ENCODE measurements at regions not wholly inside any gene's neighbourhood (a gene's known extent, or its start where the extent isn't known, plus 50 kb on each side); places are given as distances from the start of the nearest gene placed in this dataset.
"Not testable (repeated sequence)": the region's sequence is repeated elsewhere in the genome, so short reads cannot be mapped to it uniquely, and the experiment has no call there.

- no peak for DNase-seq
Measured at GRCh38 chr3:166986000-166986399, 394.1 kb downstream of the ZBBX start.

GRCh38 chr3:166975796-166976195, 404.3 kb downstream of the ZBBX start:
- not testable (repeated sequence) for DNase-seq

- not testable (repeated sequence) for DNase-seq
Measured at GRCh38 chr3:166967714-166968113, 412.4 kb downstream of the ZBBX start.

DNA sequence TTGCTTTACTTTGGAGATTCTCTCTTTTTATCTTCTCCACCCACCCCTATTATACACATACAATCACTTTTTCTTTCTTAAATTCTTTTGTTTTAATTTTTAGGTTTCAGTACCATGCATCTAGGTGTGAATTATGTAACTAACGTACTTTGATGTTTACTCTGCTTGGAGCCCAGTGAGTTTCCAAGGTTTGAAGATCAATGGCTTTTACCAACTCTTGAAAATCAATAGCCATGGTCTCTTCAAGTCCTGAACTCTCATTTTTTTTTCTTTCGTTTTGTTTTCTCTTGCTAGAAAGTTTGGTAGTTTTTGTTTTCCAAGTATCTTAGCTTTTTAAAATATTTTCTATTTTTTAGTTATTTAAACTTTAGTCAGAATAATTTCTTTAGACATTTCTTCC, 417.2 kb downstream of the ZBBX start:
- DNase-seq, result no peak

- no peak for DNase-seq
Measured at GRCh38 chr3:166957121-166957520, 423.0 kb downstream of the ZBBX start.

DNA sequence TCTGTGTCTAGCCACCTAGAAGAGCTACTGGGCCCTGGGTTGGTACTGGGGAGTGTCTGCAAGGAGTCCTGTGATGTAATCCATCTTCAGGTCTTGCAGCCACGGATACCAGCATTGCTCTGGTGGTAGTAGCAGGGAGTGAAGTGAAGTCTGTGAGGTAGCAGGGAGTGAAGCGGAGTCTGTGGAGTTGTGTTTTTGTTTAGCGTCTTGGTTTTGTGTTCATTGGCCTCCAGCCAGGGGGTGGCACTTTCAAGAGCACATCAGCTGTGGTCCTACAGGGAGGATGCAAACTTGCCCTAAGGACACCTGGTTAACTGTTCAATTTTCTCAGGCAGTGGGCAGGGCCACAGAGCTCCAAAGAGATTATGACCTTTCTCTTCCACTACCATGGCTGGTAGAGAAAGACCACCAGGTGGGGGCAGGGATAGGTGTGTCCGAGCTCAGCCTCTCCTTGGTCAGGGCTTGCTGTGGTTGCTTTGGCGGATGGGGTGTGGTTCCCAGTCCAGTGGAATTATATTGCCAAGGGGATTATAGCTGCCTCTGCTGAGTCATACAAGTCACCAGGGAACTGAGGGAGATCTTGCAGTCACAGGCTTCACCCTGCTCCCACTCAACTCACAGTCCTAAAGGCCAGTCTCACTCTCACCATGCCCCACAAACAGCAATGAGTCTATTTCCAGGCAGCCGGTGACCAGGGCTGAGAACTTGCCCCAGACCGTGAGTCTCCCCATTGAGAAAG, 424.7 kb downstream of the ZBBX start:
- DNase-seq, result no peak

DNA sequence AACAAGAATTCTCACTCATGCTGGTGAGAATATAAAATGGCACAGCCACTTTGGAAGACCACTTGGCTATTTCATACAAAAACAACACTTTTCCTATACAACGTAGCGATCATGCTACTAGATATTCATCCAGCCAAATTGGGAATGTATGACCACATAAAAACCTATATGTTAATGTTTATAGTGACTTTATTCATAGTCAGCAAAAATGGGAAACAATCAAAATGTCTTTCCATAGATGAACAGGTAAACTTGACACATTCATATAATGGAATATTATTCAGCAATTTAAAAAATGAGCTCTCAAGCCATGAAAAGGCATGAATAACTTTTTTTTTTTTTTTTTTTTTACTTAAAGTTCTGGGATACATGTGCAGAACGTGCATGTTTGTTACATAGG, 445.2 kb downstream of the ZBBX start:
- DNase-seq, result no peak

DNA sequence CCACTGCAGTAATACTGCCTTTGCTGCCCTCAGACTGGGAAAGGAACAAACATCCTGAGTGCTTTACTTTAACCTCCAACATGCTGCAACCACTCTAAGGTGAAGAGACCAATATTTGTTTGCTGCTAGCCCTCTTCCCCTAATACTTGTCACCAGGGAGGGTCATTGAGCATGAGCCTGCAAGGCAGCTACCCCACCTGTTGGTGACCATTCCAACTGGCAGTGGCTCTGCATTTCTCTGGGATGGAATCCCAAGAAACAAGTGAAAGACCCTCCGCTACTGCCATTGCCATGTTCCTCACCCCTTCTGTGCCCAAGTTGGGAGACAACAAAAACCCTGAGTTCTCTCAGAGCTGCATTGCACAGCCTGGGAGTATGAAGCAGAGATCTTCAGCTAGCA, 462.7 kb downstream of the ZBBX start:
- DNase-seq, result no peak

DNA sequence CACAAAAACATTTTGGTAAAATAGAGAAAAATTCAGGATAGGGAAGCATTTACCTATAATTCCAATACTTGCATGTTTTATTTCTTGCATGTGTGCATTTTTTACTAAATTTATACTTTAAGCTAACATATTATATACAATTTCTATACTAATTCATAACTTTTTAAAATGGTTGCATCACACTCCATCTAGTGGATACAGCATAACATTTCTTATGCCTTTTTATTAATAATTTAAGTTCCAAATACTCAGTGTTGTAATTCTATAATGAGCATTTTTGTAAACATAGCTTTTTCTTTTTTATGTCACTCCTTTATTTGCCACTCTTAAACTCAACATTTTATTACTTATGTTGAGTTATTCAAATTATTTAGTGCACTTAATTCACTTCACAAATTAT, 477.7 kb downstream of the ZBBX start:
- no peak for DNase-seq

DNA sequence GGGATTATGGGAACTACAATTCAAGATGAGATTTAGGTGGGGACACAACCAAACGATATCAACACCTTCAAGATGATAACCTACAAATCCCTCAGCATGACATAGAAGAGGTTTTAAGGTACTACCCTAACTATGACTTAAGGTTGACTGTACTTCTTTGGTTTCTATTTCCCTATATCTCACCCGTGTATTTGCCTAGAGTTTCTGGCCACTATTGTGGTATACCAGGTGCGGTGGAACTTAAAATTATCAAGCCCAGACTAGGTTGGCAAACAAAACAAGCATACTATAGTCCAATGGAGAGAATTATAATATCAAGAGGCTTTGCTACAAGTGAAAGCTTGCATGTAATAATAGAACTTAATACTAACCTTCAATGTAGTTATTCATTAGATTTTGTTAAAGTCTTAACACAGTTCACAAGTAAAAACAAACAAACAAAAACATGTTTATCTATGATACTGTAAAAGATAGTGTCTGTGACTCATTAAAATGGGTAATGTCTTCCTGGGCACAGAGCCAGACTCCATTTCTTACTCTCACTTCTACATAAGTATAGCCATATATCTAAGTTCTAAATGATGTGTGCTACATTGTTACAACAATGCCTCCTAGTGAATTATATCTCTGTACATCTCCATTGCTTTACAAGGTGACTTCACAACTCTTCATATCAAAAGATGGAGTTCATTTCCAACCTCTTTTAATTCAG, 479.1 kb downstream of the ZBBX start:
- DNase-seq, result no peak

DNA sequence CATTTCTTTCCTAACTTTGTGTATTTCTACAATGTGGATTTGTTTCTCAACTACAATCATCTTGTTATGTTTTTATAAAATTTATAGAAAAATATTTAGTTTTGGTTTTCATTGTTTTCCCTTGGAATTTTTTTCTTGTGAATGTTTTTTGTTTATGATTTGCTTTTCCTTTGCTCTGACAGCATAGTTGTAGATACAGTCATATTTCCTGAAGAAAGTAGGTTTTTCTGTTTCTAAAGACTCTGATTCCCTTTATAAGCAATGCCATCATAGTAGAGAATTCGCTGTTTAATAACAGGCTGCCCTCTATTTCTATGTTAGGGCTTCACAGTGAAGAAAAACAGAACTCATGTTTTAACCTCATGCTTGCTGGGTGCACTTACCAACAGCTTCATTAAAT, 482.3 kb downstream of the ZBBX start:
- no peak for DNase-seq

GRCh38 chr3:166889241-166889640, 490.9 kb downstream of the ZBBX start:
- no peak for DNase-seq

DNA sequence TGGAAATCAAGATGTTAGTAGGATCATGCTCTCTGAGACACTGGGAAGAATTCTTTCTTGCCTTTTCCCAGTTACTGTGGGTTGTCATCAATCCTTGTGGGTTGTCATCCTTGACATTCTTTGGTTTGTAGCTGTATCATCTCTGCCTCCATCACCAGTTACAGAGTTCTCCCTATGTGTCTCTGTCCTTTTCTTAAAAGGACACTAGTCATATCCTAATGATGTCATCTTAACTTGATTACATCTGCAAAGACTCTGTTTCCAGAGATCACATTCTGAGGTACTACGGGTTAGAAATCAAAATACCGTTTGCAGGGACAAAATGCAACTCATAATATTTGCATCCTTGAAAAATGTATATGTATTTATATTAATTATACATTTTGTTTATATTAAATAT, 500.4 kb downstream of the ZBBX start:
- DNase-seq, result no peak

GRCh38 chr3:166877971-166878370, 502.1 kb downstream of the ZBBX start:
- DNase-seq, result no peak

GRCh38 chr3:166864473-166865467, 515.3 kb downstream of the ZBBX start:
- no peak for DNase-seq

DNA sequence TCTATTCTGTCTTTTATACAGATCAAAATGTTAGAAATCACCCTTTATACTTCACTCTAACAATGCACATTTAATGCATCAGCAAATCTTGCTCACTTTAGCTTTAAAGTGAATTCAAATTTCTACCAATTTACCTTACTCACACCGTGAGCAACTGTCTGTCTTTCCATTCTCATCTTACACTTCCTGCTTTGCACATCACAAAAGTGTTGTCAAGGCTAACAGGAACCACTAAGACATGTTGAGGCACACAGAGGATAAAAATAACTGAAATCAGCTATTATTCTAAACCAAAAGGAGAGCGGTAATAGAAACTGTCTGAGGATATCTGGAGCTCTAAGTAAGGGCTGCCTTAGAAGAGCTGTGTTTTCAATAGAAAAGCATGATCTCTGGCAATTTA, 519.9 kb downstream of the ZBBX start:
- DNase-seq, result no peak

DNA sequence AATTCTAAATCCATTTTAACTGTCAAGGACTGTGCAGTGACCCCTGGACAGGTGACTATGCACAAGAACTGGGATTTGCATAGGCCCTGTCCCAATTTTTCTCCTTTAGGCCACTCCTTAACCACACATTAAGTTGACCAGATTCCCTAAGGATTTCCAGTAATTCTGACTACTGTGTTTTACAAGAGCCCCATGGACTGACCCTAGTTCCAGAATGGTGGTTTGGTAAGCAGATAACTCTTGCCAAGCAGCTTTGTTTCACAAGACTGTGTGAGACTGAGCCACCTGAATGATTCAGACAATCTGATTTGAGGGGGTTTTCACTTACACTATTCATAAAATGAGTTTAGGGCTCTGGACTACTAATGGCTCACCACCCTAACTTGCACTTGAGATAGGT, 535.8 kb downstream of the ZBBX start:
- DNase-seq, result no peak

DNA sequence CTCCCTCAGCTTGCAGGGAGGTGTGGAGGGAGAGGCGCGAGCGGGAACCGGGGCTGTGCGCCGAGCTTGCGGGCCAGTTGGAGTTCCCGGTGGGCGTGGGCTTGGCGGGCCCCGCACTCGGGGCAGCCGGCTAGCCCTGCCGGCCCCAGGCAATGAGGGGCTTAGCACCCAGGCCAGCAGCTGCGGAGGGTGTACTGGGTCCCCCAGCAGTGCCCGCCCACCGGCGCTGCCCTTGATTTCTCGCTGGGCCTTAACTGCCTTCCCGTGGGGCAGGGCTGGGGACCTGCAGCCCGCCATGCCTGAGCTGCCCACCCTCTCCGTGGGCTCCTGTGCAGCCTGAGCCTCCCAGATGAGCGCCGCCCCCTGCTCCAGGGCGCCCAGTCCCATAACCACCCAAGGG, 537.3 kb downstream of the ZBBX start:
- not testable (repeated sequence) for DNase-seq

DNA sequence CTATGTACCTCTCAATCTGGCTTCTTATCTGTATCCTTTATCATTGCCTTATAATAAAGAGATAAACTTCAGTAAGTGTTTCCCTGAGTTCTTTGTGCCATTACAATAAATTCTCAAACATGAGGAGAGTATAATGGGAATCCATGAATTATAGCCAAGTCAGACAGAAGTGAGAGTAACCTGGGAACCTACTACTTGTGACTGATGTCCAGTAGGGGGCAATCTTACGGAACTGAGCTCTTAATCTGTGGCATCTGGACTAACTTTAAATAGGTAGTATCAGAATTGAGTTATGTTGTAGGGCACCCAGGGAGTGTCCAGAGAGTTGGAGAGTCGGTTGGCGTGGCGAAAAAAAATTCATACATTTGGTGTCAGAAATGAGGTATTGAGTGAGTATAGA, 542.6 kb downstream of the ZBBX start:
- no peak for DNase-seq

DNA sequence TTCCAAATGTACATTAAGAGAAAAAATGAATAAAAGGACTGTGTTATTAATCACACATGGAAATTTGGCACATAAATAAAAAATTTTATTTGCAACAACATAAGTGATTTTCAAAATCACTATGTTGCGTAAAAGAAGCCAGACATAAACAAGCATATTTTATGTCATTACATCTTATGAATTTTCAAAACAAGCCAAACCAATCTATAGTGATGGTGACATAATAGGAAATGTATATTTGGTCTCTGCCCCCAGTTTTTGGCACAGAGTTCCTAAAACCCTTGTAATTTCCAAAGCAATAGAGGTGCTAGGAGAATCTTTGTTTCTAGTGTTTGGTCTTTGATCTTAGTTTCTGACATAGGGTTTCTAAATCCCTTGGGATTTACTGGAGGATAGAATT, 543.3 kb downstream of the ZBBX start:
- DNase-seq, result no peak

DNA sequence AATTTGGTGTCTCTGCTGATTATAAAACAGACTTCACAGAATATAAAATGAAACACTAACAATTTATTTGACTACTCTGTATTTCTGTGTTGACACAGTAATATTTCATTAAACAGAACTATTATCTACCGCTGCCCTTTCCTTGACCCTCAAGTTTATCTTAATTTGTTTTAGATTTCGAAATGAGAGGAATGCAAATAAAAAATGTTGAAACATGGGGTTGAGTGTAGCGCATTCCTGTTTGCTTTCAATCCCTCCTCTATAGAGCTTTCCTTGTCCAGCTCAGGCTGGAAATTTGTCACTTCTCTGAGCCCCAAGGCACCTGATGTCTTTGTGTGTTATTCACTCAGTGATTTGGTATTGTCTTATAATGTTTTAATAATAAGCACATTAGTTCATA, 550.2 kb downstream of the ZBBX start:
- DNase-seq, result no peak

DNA sequence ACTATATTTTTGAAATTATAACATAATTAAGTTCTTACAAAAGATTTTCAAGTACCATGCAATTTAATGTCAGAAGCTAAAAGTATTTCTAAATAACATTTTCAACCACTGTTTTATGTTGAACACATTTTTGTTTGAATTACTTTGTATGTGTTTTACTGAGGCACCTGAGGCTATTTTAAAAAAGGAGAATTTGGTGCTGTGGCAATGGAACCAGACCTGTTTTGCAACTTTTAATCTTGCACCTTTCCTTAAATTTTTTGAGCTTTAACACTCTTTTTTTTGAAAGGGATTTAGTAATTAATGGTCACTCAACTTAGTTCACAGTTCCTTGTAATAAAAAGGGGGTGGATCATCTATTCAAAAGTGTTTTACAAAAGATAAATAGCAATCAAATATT, 561.6 kb downstream of the ZBBX start:
- DNase-seq, result no peak

GRCh38 chr3:166817269-166817668, 562.8 kb downstream of the ZBBX start:
- not testable (repeated sequence) for DNase-seq
